ENCODE measurements at regions not wholly inside any gene's neighbourhood (a gene's known extent, or its start where the extent isn't known, plus 50 kb on each side); places are given as distances from the start of the nearest gene placed in this dataset.
"Not testable (repeated sequence)": the region's sequence is repeated elsewhere in the genome, so short reads cannot be mapped to it uniquely, and the experiment has no call there.

DNA sequence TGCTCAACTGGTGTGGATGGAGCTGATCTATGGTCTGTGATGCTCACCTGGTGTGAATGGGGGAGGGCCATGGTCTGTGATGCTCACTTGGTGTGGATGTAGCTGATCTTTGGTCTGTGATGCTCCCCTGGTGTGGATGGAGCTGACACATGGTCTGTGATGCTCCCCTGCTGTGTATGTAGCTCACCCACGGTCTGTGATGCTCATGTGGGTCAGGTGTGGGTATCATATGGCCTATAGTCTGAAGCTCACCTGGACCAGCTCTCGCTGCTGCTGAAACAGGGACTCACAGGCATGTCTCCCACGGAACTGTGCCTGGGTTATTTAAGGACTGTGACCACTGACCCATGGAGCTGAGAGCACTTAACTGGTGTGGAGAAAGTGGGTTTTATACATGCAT, 109.7 kb downstream of the CRLF2 start:
- DNase-seq (ENCODE audit: low read depth) = no peak

DNA sequence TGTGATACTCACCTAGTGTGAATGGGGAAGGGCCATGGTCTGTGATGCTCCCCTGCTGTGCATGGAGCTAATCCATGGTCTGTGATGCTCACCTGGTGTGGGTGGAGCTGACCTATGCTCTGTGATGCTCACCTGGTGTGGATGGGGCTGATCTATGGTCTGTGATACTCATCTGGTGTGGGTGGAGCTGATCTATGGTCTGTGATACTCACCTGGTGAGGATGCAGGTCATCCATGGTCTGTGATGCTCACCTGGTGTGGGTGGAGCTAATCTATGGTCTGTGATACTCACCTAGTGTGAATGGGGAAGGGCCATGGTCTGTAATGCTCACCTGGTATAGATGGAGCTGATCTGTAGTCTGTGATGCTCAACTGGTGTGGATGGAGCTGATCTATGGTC, 110.2 kb downstream of the CRLF2 start:
- DNase-seq (ENCODE audit: low read depth) = not testable (repeated sequence)

DNA sequence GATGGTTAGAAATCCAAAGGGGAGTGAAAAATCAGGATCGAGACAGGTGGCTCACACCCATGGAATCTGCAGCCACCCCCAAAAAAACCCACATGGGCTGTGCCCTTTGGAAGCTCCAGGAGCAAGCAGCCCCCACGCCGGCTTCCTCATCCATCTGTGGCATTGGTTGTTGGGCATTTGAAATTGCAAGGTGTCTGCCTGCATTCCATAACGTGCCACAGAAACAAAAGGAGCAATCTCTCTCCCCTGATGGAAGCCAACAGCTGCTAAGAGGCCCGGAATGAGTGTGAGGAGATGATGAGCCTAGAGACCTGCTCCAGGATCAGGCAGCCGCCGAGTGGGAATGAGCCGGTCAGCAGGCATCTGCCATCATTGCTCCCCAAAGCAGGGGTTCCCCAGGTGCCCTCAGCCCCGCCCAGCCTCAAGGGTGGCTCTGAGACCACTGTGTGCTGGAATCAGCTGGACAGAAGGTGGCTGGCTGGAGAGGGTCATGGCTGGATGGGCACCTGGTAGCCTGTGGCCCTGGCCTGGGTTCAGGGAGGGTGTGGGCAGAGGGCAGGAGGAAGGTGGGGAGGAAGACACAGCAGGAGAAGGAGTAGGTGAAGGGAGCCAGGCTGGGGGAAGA, 113.2 kb downstream of the CRLF2 start:
- no peak for DNase-seq (ENCODE audit: low read depth)

DNA sequence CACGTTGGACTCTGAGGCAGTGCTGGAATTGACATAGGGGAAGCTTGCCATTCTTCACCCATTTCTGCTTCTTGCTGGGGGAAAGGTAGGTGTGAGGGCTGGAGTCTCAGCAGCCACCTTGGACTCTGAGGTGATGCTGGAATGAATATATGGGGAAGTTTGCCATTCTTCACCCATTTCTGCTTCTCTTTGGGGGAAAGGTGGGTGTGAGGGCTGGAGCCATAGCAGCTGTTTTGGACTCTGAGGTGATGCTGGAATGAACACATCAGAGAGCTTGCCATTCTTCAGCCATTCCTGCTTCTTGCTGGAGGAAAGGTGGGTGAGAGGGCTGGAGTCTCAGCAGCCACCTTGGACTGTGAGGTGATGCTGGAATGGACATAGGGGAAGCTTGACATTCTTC, 115.1 kb downstream of the CRLF2 start:
- no peak for DNase-seq (ENCODE audit: low read depth)

DNA sequence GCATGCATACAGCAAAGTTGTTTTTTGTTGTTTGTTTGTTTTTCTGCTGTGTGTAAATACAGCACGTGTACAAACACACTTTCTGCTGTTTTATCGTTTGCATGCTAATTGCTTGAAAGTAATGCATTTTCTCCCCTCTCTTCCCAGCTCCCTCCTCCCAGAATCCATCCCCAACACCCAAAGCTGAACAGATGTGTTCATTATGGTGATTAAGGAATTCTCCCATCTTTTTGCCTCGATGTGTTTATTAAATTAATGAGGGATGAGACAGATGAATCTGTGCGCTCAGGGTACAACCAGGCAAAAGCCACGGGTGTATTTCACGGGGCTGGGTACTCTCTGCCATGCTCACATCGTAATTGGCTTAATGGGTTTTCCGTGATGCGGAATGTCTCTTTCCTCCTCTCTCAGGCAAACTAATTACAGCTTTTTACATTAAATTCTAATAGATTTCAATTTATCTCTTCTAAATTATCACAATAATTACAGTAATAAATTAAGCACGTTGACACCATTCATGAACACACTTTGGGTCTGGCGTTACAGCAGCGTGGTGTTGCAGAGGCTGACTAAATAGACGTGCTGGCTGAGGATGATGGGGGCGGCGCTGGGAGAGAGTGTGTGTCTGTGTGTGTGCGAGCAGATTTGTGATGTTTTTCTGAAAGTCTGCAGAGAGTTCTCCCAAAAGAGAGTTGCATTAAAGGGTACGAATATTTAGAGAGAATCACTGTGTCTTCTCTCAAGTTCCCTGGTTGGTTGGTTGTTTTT, 117.7 kb downstream of the CRLF2 start:
- DNase-seq (ENCODE audit: low read depth) = no peak

DNA sequence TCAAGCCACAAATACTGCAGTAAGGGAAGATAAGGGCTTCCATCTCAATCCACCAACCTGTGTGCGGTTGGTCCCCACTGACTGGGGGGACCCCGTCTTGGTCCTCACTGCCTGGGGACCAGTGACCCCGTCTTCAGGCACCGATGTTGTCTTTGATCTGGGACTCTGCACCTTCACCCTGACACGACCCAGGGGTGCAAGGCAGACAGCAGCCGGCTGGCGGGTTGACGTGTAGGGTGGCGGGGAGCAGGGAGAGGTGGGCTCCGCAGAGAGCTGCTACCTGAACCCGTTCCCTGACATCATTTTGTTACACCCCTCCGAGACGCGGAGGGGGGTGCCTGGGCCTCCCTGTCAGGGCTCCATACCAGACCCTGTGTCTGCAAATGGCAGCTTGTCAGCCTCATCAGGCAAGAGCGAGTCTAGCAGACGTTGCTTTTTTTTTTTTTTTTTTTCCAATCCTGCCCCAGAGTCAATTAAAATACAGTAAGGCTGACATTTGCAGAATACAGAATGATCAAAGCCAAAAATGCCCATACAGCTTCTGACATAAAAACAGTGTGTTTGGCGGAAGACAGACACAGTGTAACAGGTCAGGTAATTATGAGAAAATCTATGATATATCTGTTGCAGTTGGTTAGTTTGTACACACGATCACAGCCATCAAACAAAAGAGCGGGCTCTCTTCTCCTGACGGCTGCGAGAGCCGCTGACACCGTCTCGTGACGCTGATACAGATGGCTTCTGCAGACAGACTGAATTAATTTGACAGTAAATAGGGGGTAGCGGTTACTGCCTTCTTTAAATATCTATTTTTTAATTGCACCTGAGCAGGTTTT, 118.6 kb downstream of the CRLF2 start:
- no peak for DNase-seq (ENCODE audit: low read depth)

DNA sequence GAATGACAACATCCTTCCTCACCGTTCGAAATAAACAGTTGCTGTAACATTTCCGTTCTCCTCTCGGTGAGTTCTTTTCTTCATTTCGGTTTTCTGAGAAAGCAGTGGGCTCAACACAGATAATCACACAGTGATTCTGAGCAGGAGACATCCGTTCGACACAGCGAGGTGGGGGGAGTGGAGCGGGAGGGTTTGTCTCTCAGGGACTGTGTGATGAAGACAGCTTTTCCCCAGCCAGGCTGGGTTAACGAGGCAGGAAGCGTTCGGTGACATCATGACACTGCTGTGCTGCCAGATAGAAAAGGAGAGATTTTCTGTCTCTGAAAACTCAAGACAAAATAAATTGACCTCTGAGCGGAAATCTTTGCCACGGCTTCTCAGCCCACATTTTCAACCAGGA, 119.3 kb downstream of the CRLF2 start:
- DNase-seq (ENCODE audit: low read depth) = no peak

DNA sequence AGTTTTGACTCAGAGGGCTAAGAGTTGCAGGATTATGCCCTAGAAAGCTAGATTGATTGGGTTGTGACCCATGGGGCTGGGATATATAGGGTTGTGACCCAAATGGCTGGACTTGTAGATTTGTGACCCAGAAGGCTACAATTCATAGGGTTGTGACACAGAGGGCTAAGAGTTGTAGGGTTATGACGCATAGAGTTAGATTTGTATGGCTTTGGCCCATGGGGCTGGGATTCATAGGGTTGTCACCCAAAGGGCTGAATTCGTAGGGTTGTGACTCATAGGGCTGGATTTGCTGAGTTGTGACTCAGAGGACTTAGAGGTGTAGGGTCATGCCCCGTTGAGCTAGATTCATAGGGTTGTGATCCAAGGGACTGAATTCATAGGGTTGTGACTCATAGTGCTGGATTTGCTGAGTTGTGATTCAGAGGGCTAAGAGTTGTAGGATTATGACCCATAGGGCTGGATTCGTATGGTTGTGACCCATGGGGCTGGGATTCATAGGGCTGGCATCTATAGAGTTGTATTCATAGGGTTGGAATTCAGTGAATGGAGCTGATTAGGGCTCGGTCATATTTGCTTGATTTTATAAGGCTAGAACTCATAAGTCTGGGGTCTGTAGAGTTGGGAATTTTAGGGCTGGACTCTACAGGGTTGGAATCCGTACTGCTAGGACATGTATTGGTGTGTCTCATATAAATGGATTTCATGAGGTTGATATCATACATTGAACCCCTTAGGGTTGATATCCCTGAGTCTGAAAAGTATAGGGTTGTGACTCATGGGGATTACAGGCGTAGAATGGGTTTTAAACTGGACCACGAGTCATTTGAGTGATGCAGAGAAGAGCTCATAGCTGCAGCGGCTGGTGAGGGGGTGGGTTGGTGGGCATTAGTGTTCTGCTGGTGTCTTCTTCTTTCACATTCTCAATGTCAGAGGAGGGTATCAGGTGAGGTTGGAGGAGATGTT, 125.7 kb downstream of the CRLF2 start:
- DNase-seq (ENCODE audit: low read depth) = no peak

DNA sequence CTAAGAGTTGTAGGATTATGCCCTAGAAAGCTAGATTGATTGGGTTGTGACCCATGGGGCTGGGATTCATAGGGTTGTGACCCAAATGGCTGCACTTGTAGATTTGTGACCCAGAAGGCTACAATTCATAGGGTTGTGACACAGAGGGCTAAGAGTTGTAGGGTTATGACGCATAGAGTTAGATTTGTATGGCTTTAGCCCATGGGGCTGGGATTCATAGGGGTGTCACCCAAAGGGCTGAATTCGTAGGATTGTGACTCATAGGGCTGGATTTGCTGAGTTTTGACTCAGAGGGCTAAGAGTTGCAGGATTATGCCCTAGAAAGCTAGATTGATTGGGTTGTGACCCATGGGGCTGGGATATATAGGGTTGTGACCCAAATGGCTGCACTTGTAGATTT, 126.6 kb downstream of the CRLF2 start:
- not testable (repeated sequence) for DNase-seq (ENCODE audit: low read depth)

DNA sequence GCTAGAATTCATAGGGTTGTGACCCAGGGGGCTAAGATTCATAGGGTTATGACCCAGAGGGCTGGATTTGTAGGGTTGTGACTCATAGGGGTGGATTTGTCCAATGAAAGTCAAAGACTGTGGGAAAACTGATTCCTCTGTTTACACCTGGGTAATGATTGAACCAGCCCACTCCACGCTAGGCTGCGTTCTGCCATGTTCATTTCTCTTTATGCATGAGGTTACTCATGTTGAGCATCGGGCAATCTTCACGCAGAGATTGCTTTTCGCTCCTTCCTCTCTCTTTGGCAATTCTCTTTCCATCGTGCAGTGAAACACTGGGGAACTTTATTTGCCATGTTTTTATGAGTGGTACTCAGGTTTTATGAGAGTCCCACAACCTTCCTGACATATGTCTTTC, 127.8 kb downstream of the CRLF2 start:
- no peak for DNase-seq (ENCODE audit: low read depth)

DNA sequence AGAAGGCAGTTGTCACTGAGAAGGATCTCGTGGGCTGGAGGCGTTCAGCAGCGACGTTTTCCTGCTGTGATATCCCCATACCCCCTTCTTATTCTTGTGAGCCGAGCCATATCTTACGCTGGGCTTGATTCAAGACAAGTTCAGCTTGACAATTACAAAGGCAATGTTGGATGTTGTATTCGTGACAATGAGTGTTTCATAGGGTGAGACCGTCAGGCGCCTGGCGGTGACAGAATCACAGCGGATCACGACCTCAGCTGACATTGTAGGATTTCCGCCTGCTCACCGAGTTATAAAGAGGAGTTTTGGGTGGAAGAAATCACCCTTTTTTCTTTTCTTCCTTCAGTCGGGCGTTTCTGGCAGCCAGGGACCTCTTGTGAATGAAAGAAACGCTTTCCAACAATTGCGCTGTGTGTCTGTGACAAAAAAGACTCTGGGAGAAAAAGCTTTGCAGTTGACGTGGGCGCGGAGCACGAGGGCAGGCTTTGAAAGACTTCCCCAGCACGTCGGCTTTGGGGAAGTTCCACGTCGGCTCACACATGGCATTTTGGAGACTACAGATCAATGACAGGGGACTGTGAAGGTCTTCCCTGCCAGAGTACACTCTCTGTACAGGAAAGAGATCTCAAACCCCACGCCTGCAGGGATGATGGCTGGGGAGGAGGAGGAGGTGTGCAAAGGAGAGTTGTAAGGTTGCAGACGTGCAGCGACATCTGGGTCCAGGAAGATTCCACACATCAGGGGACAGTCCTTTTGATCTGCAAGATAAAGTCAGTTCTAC, 135.4 kb downstream of the CRLF2 start:
- no peak for DNase-seq (ENCODE audit: low read depth)

DNA sequence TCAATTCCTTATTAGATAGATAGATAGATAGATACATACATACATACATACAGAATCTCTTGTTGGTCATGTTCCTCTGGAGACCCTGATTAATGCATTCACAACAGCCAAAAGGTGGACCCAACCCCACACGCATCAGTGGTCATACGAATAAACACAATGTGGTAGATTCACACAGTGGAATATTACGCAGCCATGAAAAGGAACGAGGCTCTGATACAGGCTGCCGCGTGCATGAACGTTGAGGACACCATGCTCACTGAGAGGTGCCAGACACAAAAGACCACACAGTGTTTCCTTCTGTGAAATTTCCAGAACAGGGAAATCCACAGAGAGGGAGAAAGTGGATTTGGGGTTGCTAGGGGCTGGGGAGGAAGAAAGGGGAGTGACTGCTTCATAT, 136.7 kb downstream of the CRLF2 start:
- DNase-seq (ENCODE audit: low read depth) = no peak

DNA sequence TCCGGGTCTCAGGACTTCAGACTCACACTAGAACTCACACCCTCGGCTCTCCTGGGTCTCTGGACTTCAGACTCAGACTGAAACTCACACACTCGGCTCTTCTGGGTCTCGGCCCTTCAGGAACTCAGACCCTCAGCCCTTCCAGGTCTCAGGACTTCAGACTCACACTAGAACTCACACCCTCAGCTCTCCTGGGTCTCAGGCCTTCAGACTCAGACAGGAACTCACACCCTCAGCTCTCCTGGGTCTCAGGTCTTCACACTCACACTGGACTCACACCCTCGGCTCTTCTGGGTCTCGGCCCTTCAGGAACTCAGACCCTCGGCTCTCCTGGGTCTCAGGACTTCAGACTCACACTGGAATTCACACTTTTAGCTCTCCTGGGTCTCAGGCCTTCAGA, 137.3 kb downstream of the CRLF2 start:
- no peak for DNase-seq (ENCODE audit: low read depth)

DNA sequence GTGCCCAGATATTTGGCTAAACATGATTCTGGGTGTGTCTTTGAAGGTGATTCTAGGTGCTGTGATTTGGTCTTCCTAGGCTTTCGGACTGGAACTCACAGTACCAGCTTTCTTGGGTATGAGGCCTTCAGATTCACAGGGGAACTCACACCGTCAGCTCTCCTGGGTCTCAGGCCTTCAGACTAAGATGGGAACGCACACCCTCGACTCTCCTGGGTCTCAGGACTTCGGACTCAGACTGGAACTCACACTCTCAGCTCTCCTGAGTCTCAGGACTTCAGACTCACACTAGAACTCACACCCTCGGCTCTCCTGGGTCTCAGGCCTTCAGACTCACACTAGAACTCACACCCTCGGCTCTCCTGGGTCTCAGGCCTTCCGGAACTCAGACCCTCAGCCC, 137.7 kb downstream of the CRLF2 start:
- DNase-seq (ENCODE audit: low read depth) = no peak

DNA sequence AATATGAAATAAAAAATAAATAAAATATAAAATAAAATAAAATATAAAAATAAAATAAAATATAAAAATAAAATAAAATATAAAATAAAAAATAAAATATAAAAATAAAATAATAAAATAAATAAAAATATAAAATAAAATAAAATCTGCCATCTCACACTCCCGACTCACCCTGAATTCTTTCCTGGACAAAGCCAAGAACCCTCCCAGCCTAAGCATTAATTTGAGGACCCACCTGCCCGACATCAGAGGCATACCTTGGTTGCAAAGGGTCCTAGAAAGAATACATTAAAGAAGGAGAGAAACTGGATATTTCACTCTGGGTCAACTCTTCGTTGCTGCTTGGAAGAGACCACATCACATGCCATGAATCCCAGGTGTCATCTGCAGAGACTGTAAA, 138.3 kb downstream of the CRLF2 start:
- no peak for DNase-seq (ENCODE audit: low read depth)

DNA sequence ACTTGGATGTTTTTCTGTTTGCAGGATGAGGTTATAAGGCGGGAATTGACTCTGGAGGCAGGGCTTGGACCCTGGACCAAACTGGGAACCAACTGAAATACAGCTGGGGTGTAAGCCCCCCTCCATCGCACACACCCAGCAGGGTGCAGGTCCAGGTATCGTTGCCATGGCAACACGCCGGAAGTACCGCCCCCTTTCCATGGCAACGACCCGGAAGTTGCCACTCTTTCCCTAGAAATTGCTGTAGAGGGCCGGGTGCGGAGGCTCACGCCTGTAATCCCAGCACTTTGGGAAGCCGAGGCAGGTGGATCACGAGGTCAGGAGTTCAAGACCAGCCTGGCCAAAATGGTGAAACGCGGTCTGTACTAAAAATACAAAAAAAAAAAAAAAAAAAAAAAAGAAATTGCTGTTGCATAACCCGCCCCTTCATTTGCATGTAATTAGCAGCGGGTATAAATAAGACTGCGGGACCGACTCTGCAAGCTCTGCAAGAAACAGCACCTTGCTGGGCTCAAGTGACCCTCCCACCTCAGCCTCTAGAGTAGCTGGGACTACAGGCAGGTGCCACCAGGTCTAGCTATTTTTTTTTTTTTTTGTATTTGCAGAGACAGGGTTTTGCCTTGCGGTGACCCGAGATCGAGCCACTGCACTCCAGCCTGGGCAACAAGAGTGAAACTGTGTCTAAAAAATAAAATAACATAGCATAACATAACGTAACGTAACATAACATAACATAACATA, 139.6 kb downstream of the CRLF2 start:
- DNase-seq (ENCODE audit: low read depth) = no peak

DNA sequence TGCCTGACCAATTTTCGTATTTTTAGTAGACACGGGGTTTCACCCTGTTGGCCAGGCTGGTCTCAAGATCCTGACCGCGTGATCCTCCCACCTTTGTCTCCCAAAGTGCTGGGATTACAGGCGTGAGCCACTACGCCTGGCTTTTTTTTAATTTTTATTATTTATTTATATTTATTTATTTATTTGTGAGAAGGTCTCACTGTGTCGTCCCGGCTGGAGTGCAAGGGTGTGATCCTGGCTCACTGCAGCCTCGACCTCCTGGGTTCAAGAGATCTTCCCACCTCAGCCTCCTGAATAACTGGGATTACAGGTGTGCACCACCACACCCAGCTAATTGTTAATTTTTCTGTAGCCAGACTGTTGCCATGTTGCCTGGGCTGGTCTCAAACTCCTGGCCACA, 141.1 kb downstream of the CRLF2 start:
- DNase-seq (ENCODE audit: low read depth) = no peak

DNA sequence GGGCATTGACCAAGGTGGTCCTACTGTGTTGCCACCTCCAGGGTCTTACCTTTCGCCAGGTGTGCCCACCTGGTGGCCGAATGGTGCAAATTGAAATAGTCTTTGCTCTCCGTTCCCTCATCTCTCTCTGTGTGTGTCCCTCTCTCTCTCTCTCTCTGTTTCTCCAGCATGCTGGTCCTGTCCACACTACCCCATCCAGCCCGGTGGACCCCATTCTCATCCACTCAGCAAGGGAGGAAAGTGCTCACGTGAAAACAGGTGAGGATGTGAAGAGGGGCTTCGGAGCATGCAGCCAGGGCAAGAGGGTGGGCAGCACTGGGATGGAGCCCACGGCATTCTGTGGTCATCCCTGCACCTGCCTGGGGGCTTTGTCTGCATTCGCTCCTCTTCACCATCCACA, 150.1 kb downstream of the CRLF2 start:
- DNase-seq (ENCODE audit: low read depth) = no peak

DNA sequence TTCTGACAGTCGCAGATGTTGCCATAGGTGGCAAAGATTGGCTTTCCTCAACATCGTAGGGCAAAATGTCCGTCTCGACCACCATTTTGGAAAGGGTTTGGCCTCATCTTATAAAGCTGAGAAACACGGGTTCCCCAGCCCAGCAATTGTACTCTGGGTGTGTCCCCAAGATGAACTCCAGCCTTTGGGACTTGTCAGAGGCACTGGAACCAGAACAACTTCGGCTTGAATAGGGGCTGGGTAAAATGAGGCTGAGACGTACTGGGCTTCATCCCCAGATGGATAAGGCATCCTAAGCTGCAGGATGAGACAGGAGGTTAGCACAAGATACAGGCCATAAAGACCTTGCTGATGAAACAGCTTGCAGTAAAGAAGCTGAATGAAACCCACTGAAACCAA, 151.9 kb downstream of the CRLF2 start:
- DNase-seq (ENCODE audit: low read depth) = no peak

Data from amniotic epithelial cell (primary cell).